ENCODE measurements at regions not wholly inside any gene's neighbourhood (a gene's known extent, or its start where the extent isn't known, plus 50 kb on each side); places are given as distances from the start of the nearest gene placed in this dataset.
"Not testable (repeated sequence)": the region's sequence is repeated elsewhere in the genome, so short reads cannot be mapped to it uniquely, and the experiment has no call there.

DNA sequence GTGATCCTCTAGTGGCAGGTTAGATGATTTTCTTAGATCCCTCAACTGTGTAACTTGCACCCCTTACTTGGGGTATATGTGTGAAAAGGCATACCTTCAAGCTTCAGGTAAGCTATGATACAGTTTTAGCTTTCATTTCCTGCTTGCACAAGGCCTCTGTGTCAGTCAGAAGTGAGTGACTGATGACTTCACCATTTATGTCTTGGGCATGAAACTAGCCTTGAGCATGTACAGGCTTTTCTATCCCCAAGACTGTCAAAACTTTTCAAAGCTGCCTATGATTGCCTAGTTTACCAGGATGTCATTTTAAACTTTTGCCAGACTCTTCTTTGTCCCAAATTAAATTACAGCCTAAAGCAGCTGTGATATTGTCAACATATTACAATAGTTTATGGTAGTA lies 286.1 kb upstream of the CNTN5 start:
- H3K79me2 ChIP-seq (ENCODE audit: low read length), result no peaks in the 10 kb centered on the region
- ChIA-PET CTCF (no interaction called here), POLR2A (ENCODE audit: unreplicated experiment) (no interaction called here)
- no peaks in the 10 kb centered on the region for H3K4me1 ChIP-seq (ENCODE audit: insufficient read depth, low read length)
- H3K4me3 ChIP-seq (ENCODE audit: low read length), result no peak overlapping the region
- no peaks in the 10 kb centered on the region for H4K20me1 ChIP-seq (ENCODE audit: low read length)
- ATAC-seq, result no peak
- H3K9me2 ChIP-seq (replicated peaks; ENCODE audit: low read length), result no peaks in the 10 kb centered on the region
- BruUV-seq (replicated peaks), result no TSS peak
- DNase-seq, result peak; percentile 44
- TF ChIP-seq EZH2phosphoT487 (IDR thresholded peaks at IDR 0.05; ENCODE audit: borderline replicate concordance, low read length) (no peak), EZH2 (IDR thresholded peaks at IDR 0.05; ENCODE audit: low read length, unreplicated experiment) (no peak)
- TF ChIP-seq, protein P1, sequence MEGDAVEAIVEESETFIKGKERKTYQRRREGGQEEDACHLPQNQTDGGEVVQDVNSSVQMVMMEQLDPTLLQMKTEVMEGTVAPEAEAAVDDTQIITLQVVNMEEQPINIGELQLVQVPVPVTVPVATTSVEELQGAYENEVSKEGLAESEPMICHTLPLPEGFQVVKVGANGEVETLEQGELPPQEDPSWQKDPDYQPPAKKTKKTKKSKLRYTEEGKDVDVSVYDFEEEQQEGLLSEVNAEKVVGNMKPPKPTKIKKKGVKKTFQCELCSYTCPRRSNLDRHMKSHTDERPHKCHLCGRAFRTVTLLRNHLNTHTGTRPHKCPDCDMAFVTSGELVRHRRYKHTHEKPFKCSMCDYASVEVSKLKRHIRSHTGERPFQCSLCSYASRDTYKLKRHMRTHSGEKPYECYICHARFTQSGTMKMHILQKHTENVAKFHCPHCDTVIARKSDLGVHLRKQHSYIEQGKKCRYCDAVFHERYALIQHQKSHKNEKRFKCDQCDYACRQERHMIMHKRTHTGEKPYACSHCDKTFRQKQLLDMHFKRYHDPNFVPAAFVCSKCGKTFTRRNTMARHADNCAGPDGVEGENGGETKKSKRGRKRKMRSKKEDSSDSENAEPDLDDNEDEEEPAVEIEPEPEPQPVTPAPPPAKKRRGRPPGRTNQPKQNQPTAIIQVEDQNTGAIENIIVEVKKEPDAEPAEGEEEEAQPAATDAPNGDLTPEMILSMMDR (conservative IDR thresholded peaks at IDR 0.05; ENCODE audit: low read depth, low read length), result no peak
- no peaks in the 10 kb centered on the region for H3F3A ChIP-seq (ENCODE audit: low read length, unreplicated experiment)
- H3K4me2 ChIP-seq (ENCODE audit: low read length), result 0 out of 2 replicates have a peak overlapping the region, but pooled peaks have one; percentile 13
- intact Hi-C loops (cut with micrococcal nuclease), result no loop called here
- no peaks in the 10 kb centered on the region for H3K9me3 ChIP-seq (ENCODE audit: low read length)
- H3K9ac ChIP-seq (ENCODE audit: low read length), result no peak overlapping the region
- no peaks in the 10 kb centered on the region for H3K36me3 ChIP-seq (ENCODE audit: low read depth, low read length)
- peaks cover 15% of the 10 kb centered on the region for H3K27me3 ChIP-seq (ENCODE audit: low read length)
- H2AFZ ChIP-seq (ENCODE audit: low read length), result no peak overlapping the region
- no peak overlapping the region for H3K27ac ChIP-seq (ENCODE audit: low read length)

DNA sequence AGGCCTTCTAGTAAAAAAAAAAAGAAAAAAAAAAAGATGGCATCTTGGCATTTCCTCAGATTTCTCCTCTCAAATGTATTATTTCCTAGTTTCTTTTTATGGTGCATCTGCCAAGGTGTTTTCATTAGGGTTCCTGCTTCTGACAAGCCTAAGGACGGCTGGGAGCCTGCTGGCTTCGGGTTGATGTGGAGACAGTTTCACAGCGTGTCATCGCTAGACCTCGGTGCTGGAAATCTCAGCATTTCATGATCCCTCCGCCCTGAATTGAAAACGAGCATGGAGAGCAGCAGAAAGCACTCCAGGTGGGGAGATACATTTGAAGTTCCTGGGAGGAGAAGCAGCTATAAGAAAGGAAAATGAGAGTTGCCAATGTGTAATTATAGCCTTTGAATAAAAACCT lies 283.9 kb upstream of the CNTN5 start:
- DNase-seq (peak; percentile 11), ATAC-seq (no peak)
- Histone ChIP-seq H3K9me2 (replicated peaks; ENCODE audit: low read length) (no peaks in the 10 kb centered on the region), H2AFZ (ENCODE audit: low read length) (peak overlapping the region; percentile 59), H3F3A (ENCODE audit: low read length, unreplicated experiment) (no peaks in the 10 kb centered on the region), H3K9ac (ENCODE audit: low read length) (no peak overlapping the region), H3K79me2 (ENCODE audit: low read length) (no peaks in the 10 kb centered on the region), H3K27ac (ENCODE audit: low read length) (no peak overlapping the region), H3K36me3 (ENCODE audit: low read depth, low read length) (no peaks in the 10 kb centered on the region), H3K4me2 (ENCODE audit: low read length) (peak overlapping the region; percentile 66), H4K20me1 (ENCODE audit: low read length) (no peaks in the 10 kb centered on the region), H3K27me3 (ENCODE audit: low read length) (peaks cover 15% of the 10 kb centered on the region), H3K4me3 (ENCODE audit: low read length) (peak overlapping the region; percentile 42), H3K9me3 (ENCODE audit: low read length) (no peaks in the 10 kb centered on the region), H3K4me1 (ENCODE audit: insufficient read depth, low read length) (no peaks in the 10 kb centered on the region)
- TF ChIP-seq, protein P1 (conservative IDR thresholded peaks at IDR 0.05; ENCODE audit: low read depth, low read length), result no peak
- no peak for TF ChIP-seq EZH2 (IDR thresholded peaks at IDR 0.05; ENCODE audit: low read length, unreplicated experiment)
- no peak for TF ChIP-seq EZH2phosphoT487 (IDR thresholded peaks at IDR 0.05; ENCODE audit: borderline replicate concordance, low read length)
- ChIA-PET POLR2A (ENCODE audit: unreplicated experiment) (no interaction called here), CTCF (no interaction called here)
- intact Hi-C loops (cut with micrococcal nuclease), result no loop called here
- no TSS peak for BruUV-seq (replicated peaks)

DNA sequence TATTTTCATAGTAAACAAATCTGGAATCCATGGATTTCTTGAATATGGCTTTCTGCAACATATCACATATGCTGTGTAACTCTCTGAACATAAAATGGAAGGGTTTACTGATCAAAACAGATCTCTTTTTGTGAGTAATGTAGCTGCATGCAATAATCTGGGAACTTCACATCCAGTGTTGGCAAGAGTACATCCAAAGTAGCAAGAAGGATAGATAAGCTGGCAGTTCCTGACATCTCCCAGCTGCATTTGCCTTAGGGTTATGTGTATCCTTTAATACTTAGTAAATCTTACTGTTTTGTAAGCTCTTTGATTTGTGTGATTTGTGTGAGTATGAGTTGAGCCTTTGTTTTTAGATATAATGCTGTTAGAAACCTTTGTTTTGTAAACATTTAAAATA lies 280.4 kb upstream of the CNTN5 start:
- Histone ChIP-seq H3K9me3 (ENCODE audit: low read length) (no peaks in the 10 kb centered on the region), H3K27me3 (ENCODE audit: low read length) (peaks cover 15% of the 10 kb centered on the region), H3K36me3 (ENCODE audit: low read depth, low read length) (no peaks in the 10 kb centered on the region), H3K4me2 (ENCODE audit: low read length) (no peak overlapping the region), H3K4me1 (ENCODE audit: insufficient read depth, low read length) (no peaks in the 10 kb centered on the region), H3K9me2 (replicated peaks; ENCODE audit: low read length) (no peaks in the 10 kb centered on the region), H3K27ac (ENCODE audit: low read length) (no peak overlapping the region), H3F3A (ENCODE audit: low read length, unreplicated experiment) (no peaks in the 10 kb centered on the region), H3K9ac (ENCODE audit: low read length) (no peak overlapping the region), H3K79me2 (ENCODE audit: low read length) (no peaks in the 10 kb centered on the region), H4K20me1 (ENCODE audit: low read length) (no peaks in the 10 kb centered on the region), H3K4me3 (ENCODE audit: low read length) (no peak overlapping the region), H2AFZ (ENCODE audit: low read length) (no peak overlapping the region)
- DNase-seq, result no peak
- no peak for ATAC-seq
- CTCF ChIA-PET, result no interaction called here
- intact Hi-C loops (cut with micrococcal nuclease), result no loop called here
- POLR2A ChIA-PET (ENCODE audit: unreplicated experiment), result no interaction called here
- TF ChIP-seq EZH2phosphoT487 (IDR thresholded peaks at IDR 0.05; ENCODE audit: borderline replicate concordance, low read length) (no peak), EZH2 (IDR thresholded peaks at IDR 0.05; ENCODE audit: low read length, unreplicated experiment) (no peak)
- TF ChIP-seq, protein P1 (conservative IDR thresholded peaks at IDR 0.05; ENCODE audit: low read depth, low read length), result no peak
- no TSS peak for BruUV-seq (replicated peaks)

DNA sequence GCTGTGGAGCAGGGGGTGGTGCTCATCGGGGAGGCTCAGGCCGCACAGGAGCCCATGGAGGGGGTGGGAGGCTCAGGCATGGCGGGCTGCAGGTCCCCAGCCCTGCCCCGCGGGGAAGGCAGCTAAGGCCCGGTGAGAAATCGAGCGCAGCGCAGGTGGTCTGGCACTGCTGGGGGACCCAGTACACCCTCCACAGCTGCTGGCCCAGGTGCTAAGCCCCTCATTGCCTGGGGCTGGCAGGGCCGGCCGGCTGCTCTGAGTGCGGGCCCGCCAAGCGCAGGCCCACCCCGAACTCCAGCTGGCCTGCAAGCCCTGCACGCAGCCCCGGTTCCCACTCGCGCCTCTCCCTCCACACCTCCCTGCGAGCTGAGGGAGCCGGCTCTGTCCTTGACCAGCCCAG lies 257.3 kb upstream of the CNTN5 start:
- H3K36me3 ChIP-seq (ENCODE audit: low read depth, low read length); H3K27me3 ChIP-seq (ENCODE audit: low read length); POLR2A ChIA-PET (ENCODE audit: unreplicated experiment); intact Hi-C loops (cut with micrococcal nuclease); H3K27ac ChIP-seq (ENCODE audit: low read length); H3K4me2 ChIP-seq (ENCODE audit: low read length); CTCF ChIA-PET; ATAC-seq; H3K9ac ChIP-seq (ENCODE audit: low read length); H3K9me3 ChIP-seq (ENCODE audit: low read length); BruUV-seq (replicated peaks); H3K4me1 ChIP-seq (ENCODE audit: insufficient read depth, low read length); H4K20me1 ChIP-seq (ENCODE audit: low read length); DNase-seq; H3K9me2 ChIP-seq (replicated peaks; ENCODE audit: low read length); H2AFZ ChIP-seq (ENCODE audit: low read length); H3F3A ChIP-seq (ENCODE audit: low read length, unreplicated experiment); H3K79me2 ChIP-seq (ENCODE audit: low read length); H3K4me3 ChIP-seq (ENCODE audit: low read length): not testable (repeated sequence)
